ENCODE measurements at regions not wholly inside any gene's neighbourhood (a gene's known extent, or its start where the extent isn't known, plus 50 kb on each side); places are given as distances from the start of the nearest gene placed in this dataset.

GRCh38 chr6:74826263-74826662 is 379.6 kb downstream of the COL12A1 start:
- DNase-seq (ENCODE audit: extremely low spot score) = no peak
- no peak for TF ChIP-seq CTCF (IDR thresholded peaks at IDR 0.05; ENCODE audit: control extremely low read depth, extremely low read depth, low read depth, missing control alignments)
- ChIA-PET POLR2A (no interaction called here), CTCF (interaction anchor here (1.3 kb wide), 1 partner anchor 11 kb away, joined by 3 read pairs; no protein-coding TSS in a partner anchor)

GRCh38 chr6:74814440-74814839 is 391.4 kb downstream of the COL12A1 start:
- ChIA-PET CTCF (interaction anchor here (1.3 to 1.4 kb wide), 2 partner anchors 12 to 14 kb away, joined by 4 read pairs; no protein-coding TSS in a partner anchor), POLR2A (no interaction called here)
- TF ChIP-seq CTCF (IDR thresholded peaks at IDR 0.05; ENCODE audit: control extremely low read depth, extremely low read depth, low read depth, missing control alignments) = no peak

GRCh38 chr6:74807674-74808073 is 398.2 kb downstream of the COL12A1 start:
- POLR2A ChIA-PET = no interaction called here
- no peak for TF ChIP-seq CTCF (IDR thresholded peaks at IDR 0.05; ENCODE audit: control extremely low read depth, extremely low read depth, low read depth, missing control alignments)
- no peak for DNase-seq (ENCODE audit: extremely low spot score)
- CTCF ChIA-PET = no interaction called here

More at GRCh38 chr6:74814440-74814839, 391.4 kb downstream of the COL12A1 start:
- no peak for DNase-seq (ENCODE audit: extremely low spot score)

- ChIA-PET POLR2A (no interaction called here), CTCF (interaction anchor here (0.6 kb wide), 1 partner anchor 32 kb away, joined by 3 read pairs; no protein-coding TSS in a partner anchor)
- TF ChIP-seq CTCF (IDR thresholded peaks at IDR 0.05; ENCODE audit: control extremely low read depth, extremely low read depth, low read depth, missing control alignments) = no peak
- DNase-seq (ENCODE audit: extremely low spot score) = no peak
These were observed 399.7 kb downstream of the COL12A1 start for GRCh38 chr6:74805916-74806696.

- TF ChIP-seq CTCF (IDR thresholded peaks at IDR 0.05; ENCODE audit: control extremely low read depth, extremely low read depth, low read depth, missing control alignments) = no peak
- no peak for DNase-seq (ENCODE audit: extremely low spot score)
- CTCF ChIA-PET = no interaction called here
- POLR2A ChIA-PET = no interaction called here
These were observed 407.6 kb downstream of the COL12A1 start for GRCh38 chr6:74798302-74798701.

GRCh38 chr6:74785236-74785635 is 420.6 kb downstream of the COL12A1 start:
- DNase-seq (ENCODE audit: extremely low spot score) = no peak
- CTCF ChIA-PET = no interaction called here
- POLR2A ChIA-PET = no interaction called here
- TF ChIP-seq CTCF (IDR thresholded peaks at IDR 0.05; ENCODE audit: control extremely low read depth, extremely low read depth, low read depth, missing control alignments) = no peak

Measured in GM10248 (cell line).